Immature natural killer cell (primary cell): ENCODE measurements at regions not wholly inside any gene's neighbourhood (a gene's known extent, or its start where the extent isn't known, plus 50 kb on each side); places are given as distances from the start of the nearest gene placed in this dataset.

Source experiments
- DNase-seq, 3 donors: peaks; one replicate each; pipeline ENCODE4 v3.0.0; 2022; ENCODE audit warnings: mixed read lengths in 1 of 3
- H3K27ac Mint-ChIP-seq, 6 donors: one replicate each; pipeline ENCODE4 v1.8.0; 2020; ENCODE audit warnings: mixed read lengths in 6 of 6, mild to moderate bottlenecking in 5 of 6, inconsistent platforms in 4 of 6, moderate library complexity in 3 of 6
- H3K27me3 Mint-ChIP-seq, 3 donors: one replicate each; pipeline ENCODE4 v1.8.0; 2020 to 2021; ENCODE audit warnings: low read depth in 3 of 3, mild to moderate bottlenecking in 3 of 3, mixed read lengths in 3 of 3, moderate library complexity in 3 of 3, inconsistent platforms in 1 of 3
- H3K36me3 Mint-ChIP-seq, 3 donors: one replicate each; pipeline ENCODE4 v1.8.0; 2020; ENCODE audit warnings: mixed read lengths in 3 of 3, inconsistent platforms in 2 of 3, mild to moderate bottlenecking in 2 of 3
- H3K4me1 Mint-ChIP-seq, 2 donors: one replicate each; pipeline ENCODE4 v1.8.0; 2020; ENCODE audit warnings: inconsistent platforms in 2 of 2, mild to moderate bottlenecking in 2 of 2, mixed read lengths in 2 of 2, moderate library complexity in 1 of 2
- H3K4me3 Mint-ChIP-seq, 5 donors: one replicate each; pipeline ENCODE4 v1.8.0; 2020; ENCODE audit warnings: mild to moderate bottlenecking in 5 of 5, mixed read lengths in 5 of 5, inconsistent platforms in 3 of 5, moderate library complexity in 3 of 5
- H3K9me3 Mint-ChIP-seq, 6 donors: one replicate each; pipeline ENCODE4 v1.8.0; 2020; ENCODE audit warnings: mild to moderate bottlenecking in 6 of 6, mixed read lengths in 6 of 6, inconsistent platforms in 4 of 6, moderate library complexity in 3 of 6

- Mint-ChIP-seq H3K9me3 (peaks cover 2 to 18% (median 11%) of the 10 kb centered on the region in 6 donors), H3K4me3 (no peak overlapping the region), H3K36me3 (no peaks in the 10 kb centered on the region), H3K27ac (no peak overlapping the region), H3K27me3 (peaks cover 0 to 3% (median 2%) of the 10 kb centered on the region in 3 donors), H3K4me1 (no peaks in the 10 kb centered on the region)
- no peak for DNase-seq
These were observed 304.7 kb downstream of the LRIG3 start for GRCh38 chr12:58615576-58615975.

GRCh38 chr12:58616618-58617017, 303.7 kb downstream of the LRIG3 start:
- H3K4me3 Mint-ChIP-seq: no peak overlapping the region
- no peaks in the 10 kb centered on the region for H3K4me1 Mint-ChIP-seq
- no peak overlapping the region for H3K27ac Mint-ChIP-seq
- H3K9me3 Mint-ChIP-seq: peaks cover 2 to 19% (median 10%) of the 10 kb centered on the region in 6 donors
- DNase-seq: no peak
- H3K36me3 Mint-ChIP-seq: no peaks in the 10 kb centered on the region
- peaks cover 0 to 2% (median 1%) of the 10 kb centered on the region in 3 donors for H3K27me3 Mint-ChIP-seq

GRCh38 chr12:58621126-58621525, 299.2 kb downstream of the LRIG3 start:
- no peak for DNase-seq
- peaks cover 0 to 2% (median 0%) of the 10 kb centered on the region in 3 donors for H3K27me3 Mint-ChIP-seq
- no peak overlapping the region for H3K4me3 Mint-ChIP-seq
- H3K27ac Mint-ChIP-seq: no peak overlapping the region
- no peaks in the 10 kb centered on the region for H3K36me3 Mint-ChIP-seq
- no peaks in the 10 kb centered on the region for H3K4me1 Mint-ChIP-seq
- H3K9me3 Mint-ChIP-seq: peaks cover 2 to 28% (median 8%) of the 10 kb centered on the region in 6 donors

GRCh38 chr12:58629376-58629775, 290.9 kb downstream of the LRIG3 start:
- Mint-ChIP-seq H3K27ac (no peak overlapping the region), H3K9me3 (peaks cover 0 to 14% (median 2%) of the 10 kb centered on the region in 6 donors), H3K27me3 (no peaks in the 10 kb centered on the region), H3K4me1 (no peaks in the 10 kb centered on the region), H3K36me3 (no peaks in the 10 kb centered on the region), H3K4me3 (no peak overlapping the region)
- no peak for DNase-seq

GRCh38 chr12:58633479-58633878, 286.8 kb downstream of the LRIG3 start:
- H3K36me3 Mint-ChIP-seq: no peaks in the 10 kb centered on the region
- H3K9me3 Mint-ChIP-seq: peaks cover 0 to 21% (median 11%) of the 10 kb centered on the region in 6 donors
- no peaks in the 10 kb centered on the region for H3K4me1 Mint-ChIP-seq
- H3K4me3 Mint-ChIP-seq: no peak overlapping the region
- DNase-seq: no peak
- peaks cover 0 to 2% (median 1%) of the 10 kb centered on the region in 3 donors for H3K27me3 Mint-ChIP-seq
- H3K27ac Mint-ChIP-seq: no peak overlapping the region

GRCh38 chr12:58639318-58639934, 280.9 kb downstream of the LRIG3 start:
- H3K9me3 Mint-ChIP-seq: peaks cover 0 to 24% (median 5%) of the 10 kb centered on the region in 6 donors
- no peak for DNase-seq
- H3K27ac Mint-ChIP-seq: no peak overlapping the region
- H3K36me3 Mint-ChIP-seq: no peaks in the 10 kb centered on the region
- H3K4me3 Mint-ChIP-seq: no peak overlapping the region
- peaks cover 0 to 2% (median 1%) of the 10 kb centered on the region in 3 donors for H3K27me3 Mint-ChIP-seq
- H3K4me1 Mint-ChIP-seq: no peaks in the 10 kb centered on the region

- Mint-ChIP-seq H3K27me3 (peaks cover 0 to 2% (median 0%) of the 10 kb centered on the region in 3 donors), H3K4me1 (no peaks in the 10 kb centered on the region), H3K9me3 (peaks cover 0 to 20% (median 5%) of the 10 kb centered on the region in 6 donors), H3K36me3 (no peaks in the 10 kb centered on the region), H3K4me3 (no peak overlapping the region), H3K27ac (no peak overlapping the region)
- no peak for DNase-seq
These were observed 280.0 kb downstream of the LRIG3 start for GRCh38 chr12:58640314-58640713.

- Mint-ChIP-seq H3K4me1 (no peaks in the 10 kb centered on the region), H3K27ac (no peak overlapping the region), H3K27me3 (no peaks in the 10 kb centered on the region), H3K4me3 (no peak overlapping the region), H3K9me3 (peaks cover 0 to 8% (median 1%) of the 10 kb centered on the region in 6 donors), H3K36me3 (no peaks in the 10 kb centered on the region)
- no peak for DNase-seq
These were observed 274.4 kb downstream of the LRIG3 start for GRCh38 chr12:58645946-58646345.

GRCh38 chr12:58647495-58647894, 272.8 kb downstream of the LRIG3 start:
- H3K27me3 Mint-ChIP-seq: no peaks in the 10 kb centered on the region
- H3K4me3 Mint-ChIP-seq: no peak overlapping the region
- no peaks in the 10 kb centered on the region for H3K36me3 Mint-ChIP-seq
- H3K9me3 Mint-ChIP-seq: peaks cover 0 to 14% (median 6%) of the 10 kb centered on the region in 6 donors
- no peak overlapping the region for H3K27ac Mint-ChIP-seq
- H3K4me1 Mint-ChIP-seq: no peaks in the 10 kb centered on the region
- DNase-seq: no peak

- Mint-ChIP-seq H3K4me3 (no peak overlapping the region), H3K27ac (no peak overlapping the region), H3K36me3 (peaks cover 0 to 3% (median 0%) of the 10 kb centered on the region in 3 donors), H3K4me1 (no peaks in the 10 kb centered on the region), H3K27me3 (no peaks in the 10 kb centered on the region), H3K9me3 (peaks cover 0 to 14% (median 6%) of the 10 kb centered on the region in 6 donors)
- DNase-seq: no peak
These were observed 272.1 kb downstream of the LRIG3 start for GRCh38 chr12:58648176-58648575.

- H3K27me3 Mint-ChIP-seq: no peaks in the 10 kb centered on the region
- no peak overlapping the region for H3K27ac Mint-ChIP-seq
- H3K9me3 Mint-ChIP-seq: peaks cover 4 to 15% (median 12%) of the 10 kb centered on the region in 6 donors
- DNase-seq: no peak
- no peak overlapping the region for H3K4me3 Mint-ChIP-seq
- H3K4me1 Mint-ChIP-seq: no peaks in the 10 kb centered on the region
- peaks cover 0 to 3% (median 0%) of the 10 kb centered on the region in 3 donors for H3K36me3 Mint-ChIP-seq
These were observed 268.5 kb downstream of the LRIG3 start for GRCh38 chr12:58651850-58652249.

- Mint-ChIP-seq H3K4me3 (no peak overlapping the region), H3K27me3 (no peaks in the 10 kb centered on the region), H3K9me3 (peaks cover 6 to 22% (median 12%) of the 10 kb centered on the region in 6 donors), H3K36me3 (peaks cover 0 to 3% (median 0%) of the 10 kb centered on the region in 3 donors), H3K4me1 (no peaks in the 10 kb centered on the region), H3K27ac (no peak overlapping the region)
- DNase-seq: no peak
These were observed 266.3 kb downstream of the LRIG3 start for GRCh38 chr12:58654021-58654420.

GRCh38 chr12:58655375-58655774, 264.9 kb downstream of the LRIG3 start:
- H3K9me3 Mint-ChIP-seq: peaks cover 6 to 23% (median 12%) of the 10 kb centered on the region in 6 donors
- peaks cover 0 to 3% (median 0%) of the 10 kb centered on the region in 3 donors for H3K36me3 Mint-ChIP-seq
- H3K27ac Mint-ChIP-seq: no peak overlapping the region
- H3K4me1 Mint-ChIP-seq: no peaks in the 10 kb centered on the region
- DNase-seq: no peak
- H3K27me3 Mint-ChIP-seq: peaks cover 0 to 2% (median 0%) of the 10 kb centered on the region in 3 donors
- no peak overlapping the region for H3K4me3 Mint-ChIP-seq

GRCh38 chr12:58656254-58657009, 263.9 kb downstream of the LRIG3 start:
- Mint-ChIP-seq H3K27me3 (peaks cover 0 to 2% (median 0%) of the 10 kb centered on the region in 3 donors), H3K36me3 (peaks cover 0 to 3% (median 0%) of the 10 kb centered on the region in 3 donors), H3K27ac (no peak overlapping the region), H3K4me3 (no peak overlapping the region), H3K9me3 (peaks cover 6 to 27% (median 13%) of the 10 kb centered on the region in 6 donors), H3K4me1 (no peaks in the 10 kb centered on the region)
- DNase-seq: no peak
